GM23338 (cell line): ENCODE measurements at regions not wholly inside any gene's neighbourhood (a gene's known extent, or its start where the extent isn't known, plus 50 kb on each side); places are given as distances from the start of the nearest gene placed in this dataset.

ENCODE experiments used
- ATAC-seq: fragments of 200-7000 bp; cut with Tn5 transposase; 3 replicates; pipeline ENCODE4 v1.9.1; 2020
- DNase-seq: peaks from one replicate; pipeline ENCODE4 v3.0.0-alpha.2; 2015; ENCODE audit warnings: low spot score
- H2AFZ ChIP-seq: fragments of 200-600 bp; sonication (generic); 2 replicates; pipeline ENCODE4 v1.8.0; 2016; ENCODE audit warnings: antibody characterized with exemption, mild to moderate bottlenecking, moderate library complexity
- H3F3A ChIP-seq: fragments of 200-600 bp; sonication (generic); replicated peaks from 2 replicates; pipeline ENCODE4 v1.8.0; 2017; ENCODE audit warnings: antibody characterized with exemption, mixed run types, low read depth
- H3K27ac ChIP-seq: fragments of 200-600 bp; sonication (generic); 2 replicates; pipeline ENCODE4 v1.6.1; 2016; ENCODE audit warnings: low read depth
- H3K27me3 ChIP-seq: fragments of 200-600 bp; sonication (generic); 2 replicates; pipeline ENCODE4 v1.8.0; 2016; ENCODE audit warnings: mild to moderate bottlenecking, mixed run types, moderate library complexity; ENCODE audit not compliant: insufficient read depth
- H3K36me3 ChIP-seq: fragments of 200-600 bp; sonication (generic); 2 replicates; pipeline ENCODE4 v1.8.0; 2016; ENCODE audit warnings: mild to moderate bottlenecking; ENCODE audit not compliant: insufficient read depth
- H3K4me1 ChIP-seq: fragments of 200-600 bp; sonication (generic); 2 replicates; pipeline ENCODE4 v1.8.0; 2016; ENCODE audit warnings: mild to moderate bottlenecking, moderate library complexity; ENCODE audit not compliant: insufficient read depth
- H3K4me2 ChIP-seq: fragments of 200-600 bp; sonication (generic); 2 replicates; pipeline ENCODE4 v1.7.1; 2017; ENCODE audit warnings: mixed run types
- H3K4me3 ChIP-seq: fragments of 200-600 bp; sonication (generic); 2 replicates; pipeline ENCODE4 v1.6.1; 2016; ENCODE audit warnings: mixed run types
- H3K79me2 ChIP-seq: fragments of 200-600 bp; sonication (generic); replicated peaks from 2 replicates; pipeline ENCODE4 v1.8.0; 2017; ENCODE audit warnings: mild to moderate bottlenecking; ENCODE audit not compliant: insufficient read depth
- H3K9me2 ChIP-seq: fragments of 200-600 bp; sonication (generic); 2 replicates; pipeline ENCODE4 v1.8.0; 2017; ENCODE audit not compliant: insufficient read depth
- H4K20me1 ChIP-seq: fragments of 200-600 bp; sonication (generic); replicated peaks from 2 replicates; pipeline ENCODE4 v1.8.0; 2017; ENCODE audit warnings: mild to moderate bottlenecking; ENCODE audit not compliant: insufficient read depth
- H3K27ac Mint-ChIP-seq: 2 replicates; pipeline ENCODE4 v1.8.0; 2020; ENCODE audit warnings: inconsistent platforms, mild to moderate bottlenecking, moderate library complexity, mixed read lengths
- H3K27me3 Mint-ChIP-seq: 3 replicates; pipeline ENCODE4 v1.8.0; 2022; ENCODE audit warnings: low read depth, mild to moderate bottlenecking, moderate library complexity, mixed read lengths, inconsistent platforms; ENCODE audit not compliant: insufficient read depth, poor library complexity
- H3K36me3 Mint-ChIP-seq: 3 replicates; pipeline ENCODE4 v1.8.0; 2021; ENCODE audit warnings: low read depth, mild to moderate bottlenecking, inconsistent platforms, moderate library complexity, mixed read lengths
- H3K4me1 Mint-ChIP-seq: 3 replicates; pipeline ENCODE4 v1.8.0; 2020; ENCODE audit warnings: mild to moderate bottlenecking, inconsistent platforms, mixed read lengths
- H3K4me3 Mint-ChIP-seq: 3 replicates; pipeline ENCODE4 v1.8.0; 2021; ENCODE audit warnings: moderate library complexity, mild to moderate bottlenecking, inconsistent platforms, mixed read lengths
- H3K9me3 Mint-ChIP-seq: 3 replicates; pipeline ENCODE4 v1.8.0; 2020; ENCODE audit warnings: moderate library complexity, mild to moderate bottlenecking, inconsistent platforms, mixed read lengths
- CREB1 ChIP-seq: fragments of 250-450 bp; sonication (Bioruptor Pico); IDR thresholded peaks from 2 replicates; pipeline ENCODE4 v1.5.0; 2020; ENCODE audit warnings: low read depth, mild to moderate bottlenecking, moderate library complexity
- CTCF ChIP-seq, 2 experiments: fragments of 200-600 bp in 1 of 2; sonication (generic) in 1 of 2; conservative IDR thresholded peaks; 2 replicates each; pipeline versions ENCODE4 v1.5.1 to v1.6.1; 2016 to 2017; ENCODE audit warnings: antibody characterized with exemption in 2 of 2, low read depth in 2 of 2, mild to moderate bottlenecking in 2 of 2, moderate library complexity in 1 of 2
- ETS1 ChIP-seq: IDR thresholded peaks from 2 replicates; pipeline ENCODE4 v1.6.1; 2016; ENCODE audit warnings: antibody characterized with exemption
- EZH2 ChIP-seq: fragments of 200-600 bp; sonication (generic); IDR thresholded peaks from one replicate; pipeline ENCODE4 v1.8.0; 2017; ENCODE audit warnings: antibody characterized with exemption, mild to moderate bottlenecking, low read depth; ENCODE audit not compliant: unreplicated experiment
- EZH2phosphoT487 ChIP-seq: fragments of 200-600 bp; sonication (generic); IDR thresholded peaks from one replicate; pipeline ENCODE4 v1.8.1; 2018; ENCODE audit warnings: antibody characterized with exemption; ENCODE audit not compliant: unreplicated experiment
- JUNB ChIP-seq: IDR thresholded peaks from one replicate; pipeline ENCODE4 v1.6.1; 2016; ENCODE audit warnings: antibody characterized with exemption; ENCODE audit not compliant: unreplicated experiment
- NANOG ChIP-seq: IDR thresholded peaks from 2 replicates; pipeline ENCODE4 v1.6.1; 2016; ENCODE audit warnings: antibody characterized with exemption, borderline replicate concordance
- POLR2AphosphoS5 ChIP-seq: IDR thresholded peaks from 2 replicates; pipeline ENCODE4 v1.6.1; 2016; ENCODE audit warnings: antibody characterized with exemption, low read depth
- REST ChIP-seq: IDR thresholded peaks from one replicate; pipeline ENCODE4 v1.6.1; 2018; ENCODE audit warnings: antibody characterized with exemption; ENCODE audit not compliant: unreplicated experiment
- STAT1 ChIP-seq: IDR thresholded peaks from one replicate; pipeline ENCODE4 v1.6.1; 2016; ENCODE audit warnings: antibody characterized with exemption; ENCODE audit not compliant: unreplicated experiment
- ZNF114 ChIP-seq: fragments of 250-450 bp; sonication (Bioruptor Pico); IDR thresholded peaks from 2 replicates; pipeline ENCODE4 v1.5.0; 2020; ENCODE audit warnings: mild to moderate bottlenecking, moderate library complexity
- ZNF331 ChIP-seq: fragments of 250-450 bp; sonication (Bioruptor Pico); IDR thresholded peaks from 2 replicates; pipeline ENCODE4 v1.5.0; 2020; ENCODE audit warnings: low read depth, mild to moderate bottlenecking, moderate library complexity
- ZNF462 ChIP-seq: fragments of 250-450 bp; sonication (Bioruptor Pico); IDR thresholded peaks from 2 replicates; pipeline ENCODE4 v1.5.0; 2020; ENCODE audit warnings: mild to moderate bottlenecking, moderate library complexity

GRCh38 chr5:67971971-67972821, 243.4 kb upstream of the PIK3R1 start:
- DNase-seq (no peak), ATAC-seq (no peak)
- Histone ChIP-seq H3K4me1 (no peaks in the 10 kb centered on the region), H3K4me2 (no peak overlapping the region), H3K4me3 (no peak overlapping the region), H2AFZ (no peak overlapping the region), H3K9me2 (peaks cover 10% of the 10 kb centered on the region), H3K36me3 (no peaks in the 10 kb centered on the region), H4K20me1 (no peaks in the 10 kb centered on the region), H3K79me2 (no peaks in the 10 kb centered on the region), H3K27me3 (no peaks in the 10 kb centered on the region), H3F3A (no peaks in the 10 kb centered on the region), H3K27ac (no peak overlapping the region)
- Mint-ChIP-seq H3K36me3 (no peaks in the 10 kb centered on the region), H3K9me3 (no peaks in the 10 kb centered on the region), H3K27ac (no peak overlapping the region), H3K4me3 (no peak overlapping the region), H3K27me3 (no peaks in the 10 kb centered on the region), H3K4me1 (peaks cover 9% of the 10 kb centered on the region)
- TF ChIP-seq ZNF462 (CRISPR knock-in tag), result no peak
- TF ChIP-seq POLR2AphosphoS5, result no peak
- TF ChIP-seq ZNF114, result no peak
- TF ChIP-seq ETS1, result no peak
- TF ChIP-seq EZH2phosphoT487, result no peak
- TF ChIP-seq EZH2, result no peak
- TF ChIP-seq CREB1, result no peak
- no peak for TF ChIP-seq JUNB
- TF ChIP-seq REST, result no peak
- TF ChIP-seq CTCF (conservative IDR thresholded peaks at IDR 0.05; ENCODE audit: low read depth in 2 of 2), result no peak
- TF ChIP-seq ZNF331, result no peak
- no peak for TF ChIP-seq STAT1
- no peak for TF ChIP-seq NANOG
